HTR-8/SVneo (cell line): ENCODE measurements at regions not wholly inside any gene's neighbourhood (a gene's known extent, or its start where the extent isn't known, plus 50 kb on each side); places are given as distances from the start of the nearest gene placed in this dataset.

Source experiments
- DNase-seq: peaks from one replicate; pipeline ENCODE4 v3.0.0; 2011; ENCODE audit warnings: low spot score, mixed read lengths; ENCODE audit not compliant: insufficient read length
- FAIRE-seq: peaks from 2 replicates; lab custom pipeline; 2011; peaks lifted over from hg19 to GRCh38; lab: Jason Lieb, UNC

- no peak for DNase-seq
- FAIRE-seq, result no peak
Measured at GRCh38 chr21:15493646-15494045, 236.1 kb upstream of the USP25 start.

GRCh38 chr21:15494481-15494880, 235.3 kb upstream of the USP25 start:
- no peak for DNase-seq
- no peak for FAIRE-seq

- FAIRE-seq (no peak), DNase-seq (no peak)
Measured at GRCh38 chr21:15495965-15496364, 233.8 kb upstream of the USP25 start.

- no peak for DNase-seq
- FAIRE-seq, result no peak
Measured at GRCh38 chr21:15496911-15497310, 232.9 kb upstream of the USP25 start.

- no peak for FAIRE-seq
- DNase-seq, result no peak
Measured at GRCh38 chr21:15498455-15498854, 231.3 kb upstream of the USP25 start.

GRCh38 chr21:15506086-15506485, 223.7 kb upstream of the USP25 start:
- DNase-seq (no peak), FAIRE-seq (no peak)

- no peak for FAIRE-seq
- no peak for DNase-seq
Measured at GRCh38 chr21:15508554-15508953, 221.2 kb upstream of the USP25 start.

- DNase-seq, result no peak
- no peak for FAIRE-seq
Measured at GRCh38 chr21:15514073-15514946, 215.5 kb upstream of the USP25 start.

GRCh38 chr21:15515908-15516307, 213.9 kb upstream of the USP25 start:
- DNase-seq (no peak), FAIRE-seq (no peak)

- FAIRE-seq (no peak), DNase-seq (no peak)
Measured at GRCh38 chr21:15517394-15517793, 212.4 kb upstream of the USP25 start.

GRCh38 chr21:15520811-15521643, 208.8 kb upstream of the USP25 start:
- peak; percentile 15 for DNase-seq
- no peak for FAIRE-seq

- DNase-seq, result no peak
- no peak for FAIRE-seq
Measured at GRCh38 chr21:15521644-15522001, 208.2 kb upstream of the USP25 start.

- no peak for FAIRE-seq
- no peak for DNase-seq
Measured at GRCh38 chr21:15522148-15522547, 207.6 kb upstream of the USP25 start.

- no peak for FAIRE-seq
- no peak for DNase-seq
Measured at GRCh38 chr21:15524855-15525254, 204.9 kb upstream of the USP25 start.

GRCh38 chr21:15526798-15527197, 203.0 kb upstream of the USP25 start:
- FAIRE-seq (no peak), DNase-seq (no peak)

GRCh38 chr21:15528346-15528745, 201.4 kb upstream of the USP25 start:
- no peak for FAIRE-seq
- no peak for DNase-seq

GRCh38 chr21:15531986-15532385, 197.8 kb upstream of the USP25 start:
- no peak for FAIRE-seq

GRCh38 chr21:15533618-15534017, 196.2 kb upstream of the USP25 start:
- FAIRE-seq, result no peak
- DNase-seq, result no peak

More at GRCh38 chr21:15531986-15532385, 197.8 kb upstream of the USP25 start:
- no peak for DNase-seq

- DNase-seq (no peak), FAIRE-seq (no peak)
Measured at GRCh38 chr21:15534450-15534886, 195.3 kb upstream of the USP25 start.

GRCh38 chr21:15539376-15539775, 190.4 kb upstream of the USP25 start:
- DNase-seq, result no peak

GRCh38 chr21:15543473-15543872, 186.3 kb upstream of the USP25 start:
- FAIRE-seq (no peak), DNase-seq (no peak)

More at GRCh38 chr21:15539376-15539775, 190.4 kb upstream of the USP25 start:
- FAIRE-seq, result no peak
